ENCODE measurements at regions not wholly inside any gene's neighbourhood (a gene's known extent, or its start where the extent isn't known, plus 50 kb on each side); places are given as distances from the start of the nearest gene placed in this dataset.

GRCh38 chr4:177159600-177159999, 150.1 kb upstream of the NEIL3 start:
- Histone ChIP-seq H3K36me3 (replicated peaks in 1 of 2) (no peaks in the 10 kb centered on the region), H3K9me3 (replicated peaks in 1 of 3) (no peaks in the 10 kb centered on the region), H3K4me3 (no peak overlapping the region), H3K27me3 (no peaks in the 10 kb centered on the region), H3K27ac (no peak overlapping the region), H3K4me1 (replicated peaks in 1 of 2) (no peaks in the 10 kb centered on the region)
- TF ChIP-seq POLR2A (IDR thresholded peaks at IDR 0.05) (no peak), CTCF (IDR thresholded peaks at IDR 0.05) (no peak)
- no peak for DNase-seq
- intact Hi-C loops (cut with DNase I) = no loop called here
- WGBS, 4 donors = 62 to 87% (median 83%) methylated on average over 5 to 6 of the region's 6 CpGs

GRCh38 chr4:177161781-177162180, 147.9 kb upstream of the NEIL3 start:
- intact Hi-C loops (cut with DNase I) = no loop called here
- Histone ChIP-seq H3K4me3 (no peak overlapping the region), H3K27ac (no peak overlapping the region), H3K4me1 (replicated peaks in 1 of 2) (no peaks in the 10 kb centered on the region), H3K27me3 (no peaks in the 10 kb centered on the region), H3K36me3 (replicated peaks in 1 of 2) (no peaks in the 10 kb centered on the region), H3K9me3 (replicated peaks in 1 of 3) (no peaks in the 10 kb centered on the region)
- no peak for TF ChIP-seq CTCF (IDR thresholded peaks at IDR 0.05)
- DNase-seq = no peak

- Histone ChIP-seq H3K27ac (no peak overlapping the region), H3K4me3 (no peak overlapping the region), H3K36me3 (replicated peaks in 1 of 2) (no peaks in the 10 kb centered on the region), H3K9me3 (replicated peaks in 1 of 3) (no peaks in the 10 kb centered on the region), H3K4me1 (replicated peaks in 1 of 2) (no peaks in the 10 kb centered on the region), H3K27me3 (no peaks in the 10 kb centered on the region)
- TF ChIP-seq CTCF (IDR thresholded peaks at IDR 0.05) = no peak
- no peak for TF ChIP-seq POLR2A (IDR thresholded peaks at IDR 0.05)
- 78 to 90% (median 86%) methylated on average over 4 of the region's 4 CpGs for WGBS, 4 donors
- DNase-seq = no peak
- intact Hi-C loops (cut with DNase I) = no loop called here
These were observed 146.1 kb upstream of the NEIL3 start for GRCh38 chr4:177163532-177163931.

GRCh38 chr4:177171588-177171987, 138.1 kb upstream of the NEIL3 start:
- no peaks in the 10 kb centered on the region for H3K4me1 ChIP-seq (replicated peaks in 1 of 2)
- no peak overlapping the region for H3K27ac ChIP-seq
- H3K36me3 ChIP-seq (replicated peaks in 1 of 2) = no peaks in the 10 kb centered on the region
- no peaks in the 10 kb centered on the region for H3K9me3 ChIP-seq (replicated peaks in 1 of 3)
- H3K4me3 ChIP-seq = no peak overlapping the region
- WGBS, 4 donors = 69 to 80% (median 70%) methylated on average over 5 of the region's 5 CpGs
- intact Hi-C loops (cut with DNase I) = no loop called here
- DNase-seq = no peak
- H3K27me3 ChIP-seq = no peaks in the 10 kb centered on the region
- TF ChIP-seq POLR2A (IDR thresholded peaks at IDR 0.05) (no peak), CTCF (IDR thresholded peaks at IDR 0.05) (no peak)

All from adrenal gland (tissue), 9 donors.